ENCODE measurements at regions not wholly inside any gene's neighbourhood (a gene's known extent, or its start where the extent isn't known, plus 50 kb on each side); places are given as distances from the start of the nearest gene placed in this dataset.

DNA sequence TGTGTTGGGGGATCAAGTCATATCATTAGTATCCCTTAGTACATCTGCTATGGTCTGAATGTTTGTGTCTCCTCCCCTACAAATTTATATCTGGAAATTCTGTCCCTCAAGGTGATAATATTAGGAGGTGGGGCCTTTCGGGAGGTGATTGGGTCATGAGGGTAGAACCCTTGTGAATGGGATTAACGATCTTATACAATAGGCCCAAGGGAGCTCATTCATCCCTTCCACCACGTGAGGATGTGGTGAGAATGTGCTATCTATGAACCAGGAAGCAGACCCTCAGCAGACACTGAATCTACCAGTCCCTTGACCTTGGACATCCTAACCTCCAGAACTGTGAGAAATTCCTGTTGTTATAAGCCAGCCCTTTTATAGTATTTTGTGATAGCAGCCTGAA, 110.7 kb downstream of the PTCSC3 start:
- H3K27ac ChIP-seq (ENCODE audit: low read depth in 2 of 2, low read length in 2 of 2) = no peak overlapping the region
- peaks cover 0 to 4% (median 2%) of the 10 kb centered on the region in 3 donors for H3K4me1 ChIP-seq (ENCODE audit: control insufficient read depth in 2 of 3, insufficient read depth in 2 of 3, low read depth in 1 of 3, low read length in 3 of 3)
- no peaks in the 10 kb centered on the region for H3K27me3 ChIP-seq (ENCODE audit: control insufficient read depth, insufficient read depth, low read length)
- H3K4me3 ChIP-seq (ENCODE audit: low read length in 3 of 3) = no peak overlapping the region
- FAIRE-seq (no peak), DNase-seq (no peak)
- no peaks in the 10 kb centered on the region for H3K9me3 ChIP-seq (ENCODE audit: control insufficient read depth in 2 of 3, insufficient read depth in 1 of 3, low read length in 3 of 3)
- TF ChIP-seq, protein P1, sequence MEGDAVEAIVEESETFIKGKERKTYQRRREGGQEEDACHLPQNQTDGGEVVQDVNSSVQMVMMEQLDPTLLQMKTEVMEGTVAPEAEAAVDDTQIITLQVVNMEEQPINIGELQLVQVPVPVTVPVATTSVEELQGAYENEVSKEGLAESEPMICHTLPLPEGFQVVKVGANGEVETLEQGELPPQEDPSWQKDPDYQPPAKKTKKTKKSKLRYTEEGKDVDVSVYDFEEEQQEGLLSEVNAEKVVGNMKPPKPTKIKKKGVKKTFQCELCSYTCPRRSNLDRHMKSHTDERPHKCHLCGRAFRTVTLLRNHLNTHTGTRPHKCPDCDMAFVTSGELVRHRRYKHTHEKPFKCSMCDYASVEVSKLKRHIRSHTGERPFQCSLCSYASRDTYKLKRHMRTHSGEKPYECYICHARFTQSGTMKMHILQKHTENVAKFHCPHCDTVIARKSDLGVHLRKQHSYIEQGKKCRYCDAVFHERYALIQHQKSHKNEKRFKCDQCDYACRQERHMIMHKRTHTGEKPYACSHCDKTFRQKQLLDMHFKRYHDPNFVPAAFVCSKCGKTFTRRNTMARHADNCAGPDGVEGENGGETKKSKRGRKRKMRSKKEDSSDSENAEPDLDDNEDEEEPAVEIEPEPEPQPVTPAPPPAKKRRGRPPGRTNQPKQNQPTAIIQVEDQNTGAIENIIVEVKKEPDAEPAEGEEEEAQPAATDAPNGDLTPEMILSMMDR (IDR thresholded peaks at IDR 0.05; ENCODE audit: borderline replicate concordance, extremely low read depth, insufficient read depth) = no peak
- H3K9ac ChIP-seq (ENCODE audit: low read length in 3 of 3) = no peak overlapping the region
- intact Hi-C loops (cut with DNase I) = no loop called here
- H3K36me3 ChIP-seq (ENCODE audit: control insufficient read depth in 2 of 3, insufficient read depth in 3 of 3, low read length in 3 of 3) = no peaks in the 10 kb centered on the region

DNA sequence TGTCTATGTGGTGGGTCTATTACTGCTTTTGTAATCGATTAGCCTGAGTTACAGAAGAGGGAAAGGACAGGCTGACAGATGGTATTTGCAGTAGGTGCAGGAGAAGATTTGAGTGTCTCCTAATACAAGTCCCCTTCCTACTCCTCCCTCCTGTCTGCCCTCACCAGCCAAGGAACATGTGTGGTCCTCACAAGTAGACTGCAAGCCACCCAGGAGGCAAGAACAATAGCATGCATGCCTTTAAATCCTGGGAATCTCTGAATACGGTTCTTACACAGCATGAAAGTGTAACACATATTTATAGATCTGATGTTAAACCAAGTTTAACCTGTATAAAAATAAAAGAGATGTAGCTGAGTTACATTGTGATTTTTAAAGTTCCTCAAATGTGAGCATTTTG, 117.0 kb downstream of the PTCSC3 start:
- Histone ChIP-seq H3K27ac (ENCODE audit: low read depth in 2 of 2, low read length in 2 of 2) (no peak overlapping the region), H3K9me3 (ENCODE audit: control insufficient read depth in 2 of 3, insufficient read depth in 1 of 3, low read length in 3 of 3) (no peaks in the 10 kb centered on the region), H3K27me3 (ENCODE audit: control insufficient read depth, insufficient read depth, low read length) (no peaks in the 10 kb centered on the region), H3K36me3 (ENCODE audit: control insufficient read depth in 2 of 3, insufficient read depth in 3 of 3, low read length in 3 of 3) (no peaks in the 10 kb centered on the region), H3K4me3 (ENCODE audit: low read length in 3 of 3) (no peak overlapping the region), H3K9ac (ENCODE audit: low read length in 3 of 3) (no peak overlapping the region), H3K4me1 (ENCODE audit: control insufficient read depth in 2 of 3, insufficient read depth in 2 of 3, low read depth in 1 of 3, low read length in 3 of 3) (no peaks in the 10 kb centered on the region)
- TF ChIP-seq, protein P1 (IDR thresholded peaks at IDR 0.05; ENCODE audit: borderline replicate concordance, extremely low read depth, insufficient read depth) = no peak
- intact Hi-C loops (cut with DNase I) = no loop called here
- FAIRE-seq (no peak), DNase-seq (no peak)

- H3K9me3 ChIP-seq (ENCODE audit: control insufficient read depth in 2 of 3, insufficient read depth in 1 of 3, low read length in 3 of 3) = no peaks in the 10 kb centered on the region
- peak; percentile 84 for FAIRE-seq
- H3K36me3 ChIP-seq (ENCODE audit: control insufficient read depth in 2 of 3, insufficient read depth in 3 of 3, low read length in 3 of 3) = no peaks in the 10 kb centered on the region
- no peaks in the 10 kb centered on the region for H3K27me3 ChIP-seq (ENCODE audit: control insufficient read depth, insufficient read depth, low read length)
- DNase-seq = peak in 2 of 5 donors; percentile 27 to 65
- no peak overlapping the region for H3K9ac ChIP-seq (ENCODE audit: low read length in 3 of 3)
- TF ChIP-seq, protein P1 (IDR thresholded peaks at IDR 0.05; ENCODE audit: borderline replicate concordance, extremely low read depth, insufficient read depth) = no peak
- H3K27ac ChIP-seq (ENCODE audit: low read depth in 2 of 2, low read length in 2 of 2) = no peak overlapping the region
- H3K4me1 ChIP-seq (ENCODE audit: control insufficient read depth in 2 of 3, insufficient read depth in 2 of 3, low read depth in 1 of 3, low read length in 3 of 3) = no peaks in the 10 kb centered on the region
- intact Hi-C loops (cut with DNase I) = no loop called here
- no peak overlapping the region for H3K4me3 ChIP-seq (ENCODE audit: low read length in 3 of 3)
Measured at GRCh38 chr14:36057452-36058116, 118.9 kb downstream of the PTCSC3 start.

- intact Hi-C loops (cut with DNase I) = no loop called here
- DNase-seq (peak in 1 of 5 donors; percentile 10), FAIRE-seq (no peak)
- Histone ChIP-seq H3K4me3 (ENCODE audit: low read length in 3 of 3) (no peak overlapping the region), H3K9ac (ENCODE audit: low read length in 3 of 3) (no peak overlapping the region), H3K27me3 (ENCODE audit: control insufficient read depth, insufficient read depth, low read length) (no peaks in the 10 kb centered on the region), H3K4me1 (ENCODE audit: control insufficient read depth in 2 of 3, insufficient read depth in 2 of 3, low read depth in 1 of 3, low read length in 3 of 3) (no peaks in the 10 kb centered on the region), H3K9me3 (ENCODE audit: control insufficient read depth in 2 of 3, insufficient read depth in 1 of 3, low read length in 3 of 3) (no peaks in the 10 kb centered on the region), H3K27ac (ENCODE audit: low read depth in 2 of 2, low read length in 2 of 2) (no peak overlapping the region), H3K36me3 (ENCODE audit: control insufficient read depth in 2 of 3, insufficient read depth in 3 of 3, low read length in 3 of 3) (no peaks in the 10 kb centered on the region)
- TF ChIP-seq, protein P1 (IDR thresholded peaks at IDR 0.05; ENCODE audit: borderline replicate concordance, extremely low read depth, insufficient read depth) = no peak
Measured at GRCh38 chr14:36056845-36057244, 119.7 kb downstream of the PTCSC3 start.

Measured in kidney (tissue), 13 donors.